GM21360 (cell line): ENCODE measurements at regions not wholly inside any gene's neighbourhood (a gene's known extent, or its start where the extent isn't known, plus 50 kb on each side); places are given as distances from the start of the nearest gene placed in this dataset.
"Not testable (repeated sequence)": the region's sequence is repeated elsewhere in the genome, so short reads cannot be mapped to it uniquely, and the experiment has no call there.

ENCODE experiments used
- ATAC-seq: cut with Tn5 transposase; IDR thresholded peaks from one replicate; pipeline ENCODE4 v1.9.1; 2021; ENCODE audit warnings: mild to moderate bottlenecking, moderate library complexity; ENCODE audit not compliant: unreplicated experiment

DNA sequence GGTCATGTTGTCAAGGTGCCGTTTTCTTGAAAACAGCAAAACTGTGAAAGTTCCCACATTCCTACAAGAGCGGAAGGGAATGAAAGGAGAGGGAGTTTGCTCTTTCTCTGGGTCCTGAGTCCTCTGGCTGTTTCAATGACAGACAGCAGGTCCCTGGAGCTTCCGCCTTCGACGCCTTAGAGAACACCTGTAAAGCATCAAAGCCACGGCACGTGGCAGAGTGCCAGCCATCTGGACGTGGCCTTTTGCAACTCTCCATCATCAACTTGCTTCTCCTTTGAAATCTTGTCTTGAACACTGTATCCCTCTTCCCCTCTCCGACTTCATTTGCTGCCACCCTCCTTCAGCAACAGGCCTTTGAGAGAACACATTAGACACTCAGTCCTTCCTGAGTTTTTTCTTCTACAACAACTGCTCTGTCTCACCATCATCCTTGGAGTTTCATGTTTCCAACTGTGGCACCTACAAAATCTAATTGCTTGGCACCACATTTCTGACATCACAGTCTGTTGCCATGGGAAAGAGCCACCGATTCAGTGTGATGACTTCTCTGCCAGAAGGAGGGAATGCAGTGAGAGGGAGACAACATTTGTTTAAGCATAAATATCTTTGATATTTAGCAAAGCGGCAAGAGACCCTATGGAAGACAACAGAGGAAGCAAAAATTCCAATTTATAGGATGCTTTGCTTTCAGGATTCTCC, 204.9 kb upstream of the PTER start:
- ATAC-seq = no peak

DNA sequence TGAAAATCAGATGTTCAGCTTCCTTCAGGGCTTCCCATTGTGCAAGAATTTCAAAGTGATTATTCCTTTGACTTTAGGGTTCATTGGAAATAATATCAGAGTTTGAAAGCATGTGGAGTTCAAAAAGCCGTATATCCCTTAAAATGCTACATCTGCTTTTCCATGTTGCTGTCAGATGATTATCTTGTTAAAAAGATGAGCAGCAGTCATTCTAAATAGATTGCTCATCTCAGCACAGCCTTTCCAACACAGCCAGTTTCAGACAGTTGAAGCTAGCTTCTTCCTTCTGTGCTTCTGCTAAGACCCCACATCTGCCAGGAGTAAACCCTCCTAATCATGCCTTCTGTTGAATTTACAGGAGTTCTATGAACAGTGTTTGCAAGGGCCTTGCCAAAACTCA, 204.4 kb upstream of the PTER start:
- ATAC-seq = no peak

DNA sequence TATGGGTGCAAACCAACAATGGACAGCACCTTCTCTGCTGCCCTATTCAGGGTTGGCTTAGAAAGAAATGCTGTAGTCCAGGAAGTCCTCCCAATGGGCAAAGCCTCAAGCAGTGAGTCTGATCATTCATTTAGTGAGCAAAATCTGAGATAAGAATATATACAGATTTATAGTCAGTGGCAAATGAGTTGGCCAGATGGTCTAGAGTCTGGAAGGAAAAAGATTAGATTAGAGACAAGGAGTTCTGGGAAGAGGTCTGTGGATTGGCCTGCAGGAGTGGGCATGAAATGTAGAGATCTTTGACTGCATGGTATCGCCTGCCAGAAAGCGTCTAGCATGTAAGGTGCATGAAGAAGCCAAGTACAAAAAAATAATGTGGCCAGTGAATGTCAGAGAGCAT, 201.9 kb upstream of the PTER start:
- ATAC-seq = no peak

DNA sequence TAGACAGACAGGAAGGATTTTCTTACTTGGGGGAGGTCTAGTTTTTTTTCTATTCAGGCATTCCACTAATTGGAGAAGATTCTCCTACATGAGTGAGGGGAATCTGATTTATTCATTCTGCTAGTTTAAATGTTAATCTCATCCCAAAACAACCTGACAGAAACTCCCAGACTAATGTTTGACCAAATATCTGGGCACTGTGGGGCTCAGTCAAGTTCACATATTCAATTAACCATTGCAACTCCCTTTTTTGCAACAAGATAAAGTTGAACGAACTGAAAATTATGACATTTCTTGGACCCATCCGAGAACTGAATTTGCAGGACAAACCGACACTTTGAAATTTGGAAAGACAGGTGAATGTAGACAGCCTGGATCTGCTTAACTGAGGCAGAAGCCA, 194.4 kb upstream of the PTER start:
- no peak for ATAC-seq

DNA sequence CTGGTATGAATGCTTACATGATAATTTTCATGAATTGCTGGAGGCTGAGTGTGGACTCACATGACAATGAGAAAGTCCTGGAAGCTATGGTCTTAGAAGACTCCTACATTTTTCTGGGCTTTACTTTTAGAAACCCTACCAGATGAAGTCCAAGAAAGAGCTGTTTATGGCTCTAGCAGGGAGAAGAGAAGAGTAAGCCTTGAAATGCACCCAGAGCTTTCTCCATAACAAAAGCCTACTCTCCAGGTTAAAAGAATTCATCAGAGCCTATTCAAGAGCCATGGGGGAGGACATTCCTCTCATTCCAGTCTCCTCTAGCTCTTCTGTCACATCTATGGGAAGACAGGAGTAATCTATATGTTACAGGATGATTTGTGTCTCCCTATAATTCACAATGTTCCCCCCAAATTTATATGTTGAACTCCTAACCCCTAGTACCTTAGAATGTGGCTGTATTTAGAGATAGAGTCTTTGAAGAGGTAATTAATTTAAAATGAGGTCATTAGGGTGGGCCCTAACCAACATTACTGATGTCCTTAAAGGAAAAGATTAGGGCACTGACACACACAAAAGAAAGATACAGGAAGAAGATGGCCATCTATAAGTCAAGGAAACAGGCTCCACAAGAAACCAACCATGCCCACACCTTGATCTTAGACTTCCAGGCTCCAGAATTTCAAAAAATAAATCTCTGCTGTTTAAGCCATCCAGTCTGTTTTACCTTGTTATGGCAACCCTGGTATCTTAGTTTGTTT, 193.8 kb upstream of the PTER start:
- ATAC-seq = no peak

DNA sequence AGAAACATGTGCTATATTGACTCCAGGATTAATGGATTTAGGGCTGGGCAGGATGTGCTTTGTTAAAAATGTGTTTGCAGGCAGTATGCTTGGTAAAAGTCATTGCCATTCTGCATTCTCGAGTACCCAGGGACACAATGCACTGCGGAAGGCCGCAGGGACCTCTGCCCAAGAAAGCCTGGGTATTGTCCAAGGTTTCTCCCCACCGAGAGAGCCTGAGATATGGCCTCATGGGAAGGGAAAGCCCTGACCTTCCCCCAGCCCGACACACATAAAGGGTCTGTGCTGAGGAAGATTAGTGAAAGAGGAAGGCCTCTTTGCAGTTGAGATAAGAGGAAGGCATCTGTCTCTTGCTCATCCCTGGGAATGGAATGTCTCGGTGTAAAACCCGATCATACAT, 186.7 kb upstream of the PTER start:
- not testable (repeated sequence) for ATAC-seq

DNA sequence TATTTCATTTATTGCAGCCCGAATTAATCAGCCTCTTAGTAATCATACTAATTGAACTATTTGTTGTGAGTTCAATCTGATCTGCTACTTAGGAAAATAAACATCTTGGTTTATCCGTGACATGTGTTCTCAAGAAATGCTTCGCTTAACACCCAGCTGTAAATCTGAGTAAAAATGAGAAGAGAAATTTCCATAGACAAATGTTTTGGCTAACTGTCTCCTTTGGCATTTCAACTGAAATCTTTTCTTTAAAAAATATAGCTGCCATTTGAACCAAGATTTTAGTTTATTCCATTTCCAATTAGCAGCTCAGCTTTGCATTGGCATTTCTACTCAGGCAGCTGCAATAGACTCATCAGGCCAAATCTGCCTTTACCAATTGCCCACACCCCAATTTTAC, 180.5 kb upstream of the PTER start:
- ATAC-seq = no peak

DNA sequence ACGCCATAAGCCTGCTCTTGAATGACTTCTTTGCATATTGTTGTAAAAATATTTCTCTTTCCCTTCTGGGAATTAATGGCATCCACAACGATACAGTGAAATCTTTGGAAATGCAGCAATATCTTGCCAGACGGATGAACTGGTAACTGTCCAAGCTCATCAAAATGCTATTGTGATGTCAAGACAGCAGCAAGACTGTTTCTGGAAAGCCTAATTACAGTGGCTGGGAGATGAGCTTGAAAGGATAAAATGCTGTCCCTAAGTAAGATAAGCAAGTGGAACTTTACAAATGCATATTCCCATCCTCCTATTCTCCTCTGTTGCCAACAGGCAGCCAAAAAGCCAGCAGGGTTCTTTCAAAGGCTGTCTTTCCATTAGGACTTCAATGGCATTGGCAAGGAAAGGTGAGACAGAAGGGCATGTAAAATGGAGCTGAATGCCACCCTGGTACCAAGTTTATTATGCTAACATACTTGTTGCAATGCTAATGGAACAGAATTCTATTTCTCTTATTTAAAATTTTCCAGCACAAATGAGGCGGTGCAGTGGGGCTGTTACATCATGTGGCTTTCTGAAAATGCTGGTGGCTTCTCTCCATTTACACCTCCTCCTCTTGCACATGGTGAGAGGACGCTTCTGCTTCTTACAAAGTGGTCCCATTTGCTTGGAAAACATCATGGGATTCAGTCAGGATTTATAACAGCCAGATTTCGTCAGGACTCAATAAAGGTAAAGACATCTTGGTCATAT, 178.3 kb upstream of the PTER start:
- ATAC-seq = no peak

DNA sequence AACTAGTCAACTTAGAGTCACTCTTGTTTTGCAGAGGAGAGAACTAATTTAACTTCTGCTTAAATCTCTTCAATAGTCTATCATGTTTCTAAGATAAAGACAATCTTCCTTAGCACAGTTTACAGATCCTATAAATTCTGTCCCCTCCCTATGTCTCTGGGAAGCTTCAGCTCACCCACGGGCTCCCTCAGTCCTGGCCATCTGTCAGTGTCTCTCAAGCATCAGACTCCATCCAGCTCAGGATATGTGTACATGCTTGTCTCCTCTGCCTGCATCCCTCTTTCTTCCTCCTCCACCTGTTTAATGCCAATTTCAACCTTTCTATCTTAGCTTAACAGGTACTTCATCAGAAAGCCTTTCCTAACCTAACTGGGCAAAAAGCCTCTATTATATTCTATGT, 177.1 kb upstream of the PTER start:
- ATAC-seq = no peak

DNA sequence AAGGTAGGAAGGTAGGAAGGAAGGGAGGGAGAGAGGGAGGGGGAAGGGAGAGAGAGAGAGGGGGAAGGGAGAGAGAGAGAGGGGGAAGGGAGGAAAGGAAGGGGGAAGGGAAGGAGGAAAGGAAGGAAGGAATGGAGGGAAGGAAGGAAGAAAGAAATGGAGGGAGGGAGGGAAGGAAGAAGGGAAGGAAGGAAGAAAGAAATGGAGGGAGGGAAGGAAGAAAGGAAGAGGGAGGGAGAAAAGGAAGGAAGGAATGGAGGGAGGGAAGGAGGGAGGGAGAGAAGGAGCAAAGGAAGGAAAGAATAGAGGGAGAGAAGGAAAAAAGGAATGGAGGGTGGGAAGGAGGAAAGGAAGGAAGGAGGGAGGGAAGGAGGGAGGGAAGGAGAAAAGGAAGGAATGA, 176.4 kb upstream of the PTER start:
- ATAC-seq = no peak

DNA sequence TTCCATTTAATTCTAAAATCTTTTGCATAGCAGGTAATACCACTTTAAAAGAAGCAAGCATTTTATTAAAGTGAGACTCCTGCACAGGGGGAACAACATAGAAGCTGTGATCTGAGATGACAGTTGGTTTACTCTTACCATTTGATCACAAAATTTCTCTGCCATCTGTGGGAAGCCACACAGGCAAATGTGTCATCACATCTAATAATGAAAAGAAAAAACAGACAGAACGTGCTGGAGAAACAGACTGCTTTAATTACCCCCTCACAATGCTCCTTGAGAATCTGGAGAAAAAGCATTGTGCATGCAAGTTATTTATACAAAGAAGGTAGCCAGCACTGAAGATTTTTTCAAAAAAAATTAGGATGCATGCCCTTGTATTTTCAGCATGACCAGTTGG, 165.2 kb upstream of the PTER start:
- no peak for ATAC-seq

DNA sequence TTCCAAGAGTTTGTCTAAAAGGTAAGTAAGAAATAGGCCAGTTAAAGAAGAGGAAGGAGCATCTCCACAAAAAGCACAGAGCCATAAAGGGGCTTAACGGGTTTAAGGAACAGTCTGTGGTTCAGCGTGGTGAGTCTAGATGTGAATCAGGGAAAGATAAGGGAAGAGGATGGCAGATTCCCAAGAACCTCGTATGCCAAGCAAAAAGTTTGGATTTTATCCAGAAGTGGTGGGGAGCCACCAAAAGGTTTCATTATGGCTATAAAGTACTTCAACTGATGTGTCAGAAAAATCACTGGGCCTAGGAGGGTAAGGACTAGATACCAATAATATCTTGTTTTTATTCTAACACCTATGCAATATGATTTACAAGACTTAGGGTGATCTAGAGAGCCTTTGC, 161.9 kb upstream of the PTER start:
- ATAC-seq = no peak

DNA sequence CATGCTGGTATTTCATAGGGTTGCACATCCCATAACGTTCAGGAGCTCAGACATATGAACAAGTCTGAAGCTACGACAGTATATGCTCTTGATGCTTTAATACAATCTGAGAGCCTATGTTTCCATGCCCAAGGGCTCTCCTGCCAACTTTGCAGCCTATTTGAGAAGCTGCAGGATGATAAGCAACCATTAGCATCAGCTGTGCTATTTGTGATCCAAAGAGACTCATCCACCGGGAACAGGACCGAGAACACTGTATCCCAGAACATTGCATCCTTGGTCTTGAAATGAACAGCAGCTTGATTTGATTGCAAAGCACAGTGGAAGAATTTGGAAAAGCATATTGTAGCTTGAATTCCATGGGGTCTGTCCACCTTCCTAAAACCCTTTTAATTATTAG, 156.2 kb upstream of the PTER start:
- no peak for ATAC-seq

DNA sequence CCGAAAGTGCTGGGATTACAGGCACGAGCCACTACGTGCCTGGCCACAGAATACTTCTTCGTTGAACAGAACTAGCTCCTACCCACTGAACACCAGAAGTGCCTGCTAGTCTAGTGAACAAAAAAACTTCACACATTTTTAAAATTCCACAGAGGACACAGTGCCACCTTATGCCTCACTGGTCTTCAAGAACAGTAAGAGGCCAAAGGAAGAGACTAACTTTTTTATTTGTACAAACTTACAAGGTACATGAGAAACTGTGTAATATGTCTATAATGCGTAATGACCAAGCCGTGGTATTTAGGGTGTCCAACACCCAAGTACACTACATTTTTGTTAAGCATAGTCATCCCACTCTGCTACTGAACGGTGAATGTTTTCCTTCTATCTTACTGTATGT, 144.4 kb upstream of the PTER start:
- no peak for ATAC-seq

DNA sequence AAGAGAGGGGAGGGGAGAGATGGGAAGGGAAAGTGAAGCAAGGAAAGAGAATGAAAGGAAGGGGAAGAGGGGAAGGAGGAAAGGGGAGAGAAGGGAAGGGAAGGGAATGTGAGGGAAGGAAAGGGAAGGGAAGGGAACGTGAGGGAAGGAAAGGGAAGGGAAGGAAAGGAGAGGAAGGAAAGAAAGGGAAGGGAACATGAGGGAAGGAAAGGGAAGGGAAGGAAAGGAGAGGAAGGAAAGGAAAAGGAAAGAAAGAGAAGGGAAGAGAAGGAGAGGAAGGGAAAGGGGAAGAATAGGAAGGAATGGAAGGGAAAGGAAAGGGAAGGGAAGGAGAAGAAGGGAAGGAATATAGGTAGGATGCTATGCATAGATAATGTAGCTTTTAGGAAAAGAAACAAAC, 139.7 kb upstream of the PTER start:
- ATAC-seq = no peak

DNA sequence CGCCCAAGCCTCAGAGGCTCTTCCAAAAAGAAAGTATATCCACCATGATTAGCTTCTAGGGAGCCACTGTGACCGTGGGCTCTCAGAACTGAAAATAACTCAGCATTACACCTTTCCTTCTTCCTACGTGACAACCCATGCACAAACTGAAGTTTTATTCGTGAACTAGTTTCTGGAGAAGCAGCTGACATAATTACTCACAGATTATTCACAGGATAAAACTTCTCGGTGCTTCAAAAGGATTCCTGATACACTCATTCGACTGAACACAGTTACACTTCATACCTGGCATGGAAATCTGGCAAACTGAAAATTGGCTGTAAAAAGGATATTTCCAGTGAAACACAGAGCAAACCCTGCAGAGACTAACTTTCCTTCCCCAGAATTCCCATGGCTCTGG, 139.2 kb upstream of the PTER start:
- ATAC-seq = no peak

DNA sequence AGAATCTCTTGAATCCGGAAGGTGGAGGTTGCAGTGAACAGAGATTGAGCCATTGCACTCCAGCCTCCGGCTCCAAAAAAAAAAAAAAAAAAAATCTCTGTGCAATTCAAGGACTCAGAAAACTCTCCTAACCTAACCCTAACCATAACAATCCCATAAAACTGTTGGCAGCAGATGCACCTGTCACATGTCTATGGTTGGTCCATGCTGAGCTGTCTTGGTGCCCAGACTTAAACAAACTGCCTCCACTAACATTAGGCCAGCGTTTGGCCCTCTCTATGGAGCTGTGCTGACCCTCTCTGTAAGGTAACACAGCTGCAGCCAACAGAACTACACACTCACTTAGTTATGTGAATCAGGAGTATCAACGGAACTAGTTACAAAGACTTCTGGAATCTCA, 132.5 kb upstream of the PTER start:
- no peak for ATAC-seq

DNA sequence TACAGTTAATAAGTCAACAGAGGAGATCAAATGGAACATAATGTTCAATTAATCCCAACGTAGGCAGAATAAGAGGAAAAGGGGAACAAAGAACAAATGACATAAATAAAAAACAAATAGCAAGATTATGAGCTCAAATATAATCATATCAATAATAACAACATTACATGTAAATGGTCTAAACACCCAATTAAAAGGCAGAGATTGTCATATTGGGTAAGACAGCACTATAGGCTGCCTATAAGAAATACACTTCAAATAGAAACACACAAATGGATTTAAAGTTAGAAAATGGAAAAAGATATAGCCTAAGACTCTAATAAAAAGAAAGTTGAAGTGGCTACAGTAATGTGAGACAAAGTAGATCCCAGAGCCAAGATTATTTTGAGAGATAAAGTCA, 126.4 kb upstream of the PTER start:
- ATAC-seq = no peak

DNA sequence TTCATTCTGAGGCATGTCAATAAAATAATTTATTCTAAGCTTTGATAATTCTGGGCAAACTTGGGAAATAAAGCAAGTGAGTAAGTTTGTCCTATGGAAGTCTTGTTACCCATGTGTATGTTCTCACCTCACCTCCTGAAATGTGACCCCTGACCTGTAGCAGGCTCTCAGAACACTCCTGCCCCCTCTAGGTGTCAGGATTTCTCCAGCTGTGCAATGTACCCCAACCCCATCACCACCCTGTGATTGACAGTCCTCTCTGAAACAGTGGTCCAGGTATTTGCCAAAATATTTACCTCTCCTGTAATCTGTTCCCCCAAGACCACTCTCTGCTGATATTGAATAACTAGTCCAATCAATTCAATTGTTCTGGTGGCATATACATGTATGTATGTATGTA, 122.6 kb upstream of the PTER start:
- no peak for ATAC-seq

DNA sequence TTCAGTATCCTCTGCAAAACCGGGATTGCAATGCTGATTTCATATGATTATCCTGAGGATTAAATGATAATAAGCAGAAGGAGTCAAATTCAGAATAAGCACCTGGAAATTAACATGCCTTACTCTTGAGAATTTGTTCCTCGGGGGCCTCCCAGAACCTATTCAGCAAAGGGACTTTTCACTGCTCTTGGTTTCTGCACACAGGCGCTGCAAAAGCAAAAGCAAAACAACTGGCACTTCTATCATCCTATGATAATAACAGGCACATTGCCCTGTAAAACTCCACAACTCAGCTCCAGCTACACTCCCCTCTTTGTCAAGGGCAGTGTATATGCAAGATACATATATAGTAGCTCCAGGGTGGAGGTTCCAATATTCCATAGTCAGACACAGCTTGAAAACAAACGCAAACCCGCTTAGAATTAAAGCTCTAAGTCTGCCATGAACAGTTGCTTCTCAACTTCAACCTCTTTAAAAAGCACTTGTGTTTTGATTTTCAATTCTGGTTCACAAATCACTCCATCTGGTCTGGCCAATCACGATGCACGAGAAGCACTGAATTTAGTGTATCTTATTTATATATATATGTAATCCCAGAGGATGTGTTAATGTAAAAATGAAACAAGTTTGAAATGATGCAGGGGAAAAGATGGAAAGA, 119.9 kb upstream of the PTER start:
- no peak for ATAC-seq

DNA sequence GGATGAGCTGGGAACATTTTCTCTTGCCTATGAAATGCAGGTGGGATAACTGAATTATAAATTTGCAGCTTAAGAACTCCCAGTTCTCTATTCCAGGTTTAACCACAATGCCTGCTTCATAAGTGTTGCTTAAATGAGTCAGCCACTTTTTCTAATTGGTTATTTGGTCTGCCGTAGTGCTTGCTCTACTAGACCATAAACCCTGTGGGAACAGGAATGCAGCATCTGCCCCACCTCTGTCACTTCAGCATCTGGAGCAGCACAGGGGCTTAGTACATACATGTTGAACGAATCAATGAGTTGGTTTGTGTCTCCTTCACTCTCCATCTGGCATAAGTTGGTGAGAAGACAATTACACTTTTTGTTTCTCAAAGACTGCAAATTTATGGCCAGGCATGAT, 95.2 kb upstream of the PTER start:
- ATAC-seq = no peak

DNA sequence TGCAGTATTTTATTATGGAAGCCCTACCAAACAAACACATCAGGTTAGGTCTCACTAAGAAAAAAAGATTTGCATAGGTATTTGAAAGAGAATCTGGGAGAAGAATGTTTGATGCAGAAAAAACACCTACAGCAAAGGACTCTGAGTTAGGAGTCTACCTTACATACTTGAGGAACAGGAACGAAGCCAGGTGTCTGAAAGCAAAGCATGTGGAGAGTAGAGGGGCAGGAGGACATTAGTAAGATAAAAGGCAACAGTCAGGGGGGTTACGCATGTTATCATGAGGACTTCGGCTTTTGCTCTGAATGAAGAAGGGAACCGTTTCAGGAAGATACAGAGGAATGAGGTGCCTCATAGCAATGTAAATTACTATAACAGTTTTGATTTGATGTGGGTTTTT, 87.9 kb upstream of the PTER start:
- ATAC-seq = no peak
